ENCODE measurements at regions not wholly inside any gene's neighbourhood (a gene's known extent, or its start where the extent isn't known, plus 50 kb on each side); places are given as distances from the start of the nearest gene placed in this dataset.

DNA sequence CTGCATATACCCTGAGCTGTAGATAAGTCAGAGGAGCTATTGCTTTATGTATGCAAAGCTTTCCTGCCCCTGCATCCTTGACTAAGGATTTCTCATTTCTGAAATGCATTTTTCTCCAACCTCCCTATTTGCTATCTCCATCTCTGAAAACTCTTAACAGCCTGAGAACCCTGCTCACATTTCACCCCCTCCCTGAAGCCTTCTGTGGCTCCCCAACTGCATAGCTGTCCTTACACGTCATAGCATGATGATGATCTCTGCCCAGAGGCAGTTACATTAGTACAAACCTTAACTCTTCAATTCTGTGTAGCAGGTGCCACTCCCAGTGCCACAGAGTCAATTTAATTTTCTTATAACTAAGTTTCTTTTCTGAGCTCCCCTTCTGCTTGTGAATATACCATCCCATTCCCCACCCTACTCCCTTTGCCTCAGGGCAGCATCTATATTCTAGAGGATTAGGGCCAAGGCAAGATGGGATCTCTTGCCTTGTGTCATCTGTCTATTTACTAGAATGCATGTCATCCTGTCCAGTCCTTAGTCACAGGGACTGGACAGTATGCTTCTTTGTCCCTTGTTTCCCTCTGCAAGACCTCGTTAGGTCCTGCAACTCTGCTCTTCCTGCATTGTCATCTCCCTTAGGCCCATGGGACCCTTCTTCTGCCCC lies 149.7 kb upstream of the SPRY4 start:
- no peak for DNase-seq (ENCODE audit: low spot score)

DNA sequence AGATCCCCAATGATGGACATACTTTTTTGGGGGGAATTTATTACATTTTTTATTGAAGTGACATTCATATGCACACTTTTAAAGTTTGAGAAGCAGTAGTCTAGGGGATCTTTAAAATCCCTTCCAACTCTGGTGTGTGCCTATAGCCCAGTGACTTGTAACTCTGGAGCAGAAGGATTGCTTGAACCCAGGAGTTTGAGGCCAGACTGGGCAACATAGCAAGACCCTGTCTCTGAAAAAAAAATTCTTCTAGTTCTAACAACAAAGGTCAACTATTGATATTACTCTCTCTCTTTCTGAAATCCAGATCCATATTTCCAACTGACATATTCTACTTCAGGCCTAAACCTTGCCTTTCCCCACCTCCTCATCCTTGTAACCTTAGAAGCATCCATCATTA lies 148.2 kb upstream of the SPRY4 start:
- no peak for DNase-seq (ENCODE audit: low spot score)

DNA sequence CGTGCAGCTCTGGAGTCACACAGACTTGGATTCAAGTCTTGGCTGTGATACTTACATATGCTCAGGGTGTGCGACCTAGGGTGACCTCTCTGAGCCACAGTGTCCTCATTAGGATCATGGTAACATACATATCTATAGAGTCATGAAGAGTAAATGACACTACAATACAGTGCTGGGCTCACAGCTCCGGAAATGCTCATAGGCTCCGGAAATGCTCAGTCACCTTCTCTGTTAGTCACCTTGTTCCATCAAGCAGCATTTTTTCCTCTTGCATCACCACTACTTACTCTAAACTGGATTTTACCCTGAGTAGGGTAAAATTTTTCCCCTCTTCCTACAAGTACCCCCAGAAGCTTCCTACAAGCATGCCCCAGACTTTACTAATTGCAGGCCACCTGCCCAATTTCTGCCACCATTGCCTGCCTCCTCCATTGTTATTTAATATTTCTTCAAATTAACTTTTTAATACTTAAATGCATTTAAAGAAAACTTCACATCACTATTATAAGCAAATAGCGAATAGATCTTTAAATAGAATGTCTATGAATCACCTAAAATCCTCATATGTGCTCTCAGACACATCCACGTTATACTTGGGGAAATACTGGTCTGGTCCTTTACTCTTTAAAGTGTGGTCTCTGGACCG lies 147.6 kb upstream of the SPRY4 start:
- DNase-seq (ENCODE audit: low spot score) = no peak

DNA sequence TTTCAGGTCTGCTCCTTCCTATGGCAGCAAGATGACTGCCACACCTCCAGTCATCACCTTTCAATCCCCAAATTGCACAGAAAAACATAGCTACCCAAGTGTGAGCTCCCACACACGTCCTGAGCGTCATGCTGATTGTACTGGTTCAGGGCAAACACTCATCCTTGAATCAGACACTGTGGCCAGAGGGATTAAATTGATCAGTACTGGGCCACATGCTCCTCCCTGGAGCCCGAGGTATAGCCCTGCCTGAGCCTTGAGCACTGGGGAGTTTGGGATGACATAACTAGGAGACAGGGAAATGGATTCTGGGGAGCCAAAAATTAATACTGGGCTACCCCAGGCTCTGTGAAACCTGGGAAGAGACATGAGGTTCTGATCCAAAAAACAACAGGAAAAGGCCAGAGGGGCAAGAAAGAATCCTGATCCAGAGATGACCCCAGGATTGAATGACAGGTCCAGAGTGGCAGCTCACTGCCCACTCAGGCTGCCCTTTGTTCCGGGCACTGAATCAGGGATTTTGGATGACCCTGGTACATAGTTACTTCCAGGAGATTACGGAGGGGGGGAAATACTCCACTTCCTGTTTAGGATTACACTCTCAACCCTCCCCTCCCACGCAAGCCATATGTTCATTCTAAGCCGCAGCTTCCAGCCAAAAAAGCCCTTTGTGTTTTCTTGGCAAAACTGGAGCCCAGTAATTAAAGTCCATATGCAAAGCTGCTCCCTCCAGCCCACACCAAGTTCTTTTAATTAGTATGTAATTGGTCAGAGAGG lies 141.6 kb upstream of the SPRY4 start:
- no peak for DNase-seq (ENCODE audit: low spot score)

- DNase-seq (ENCODE audit: low spot score) = no peak
Observed at GRCh38 chr5:142465476-142465875, 140.7 kb upstream of the SPRY4 start.

- DNase-seq (ENCODE audit: low spot score) = no peak
Observed at GRCh38 chr5:142463904-142464303, 139.1 kb upstream of the SPRY4 start.

DNA sequence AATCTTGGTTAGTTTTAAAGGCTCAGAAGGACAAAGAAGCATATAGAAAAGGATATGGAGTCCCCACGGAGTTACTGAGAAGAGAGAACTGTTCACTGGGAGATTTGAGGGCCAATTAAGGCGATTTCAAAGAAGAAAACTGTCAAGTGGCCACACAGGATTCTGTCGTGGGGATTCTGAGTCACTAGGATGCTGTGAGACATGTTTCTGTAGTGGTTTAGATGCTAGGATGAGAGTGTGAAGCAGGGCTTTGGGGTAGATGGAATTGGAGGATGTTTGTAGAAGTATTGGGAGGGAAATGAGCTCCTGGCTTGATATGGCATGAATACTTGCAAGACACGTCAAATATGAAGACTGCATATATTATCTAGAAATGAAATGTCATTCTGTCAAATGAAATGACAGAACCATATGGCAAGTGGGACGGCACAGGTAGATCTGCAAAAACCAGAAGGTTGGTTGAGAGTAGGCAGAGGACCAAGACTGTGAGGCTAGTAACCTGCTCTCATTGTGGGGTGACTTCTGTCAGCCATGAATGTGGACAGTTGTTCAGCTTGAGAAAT lies 136.3 kb upstream of the SPRY4 start:
- no peak for DNase-seq (ENCODE audit: low spot score)

DNA sequence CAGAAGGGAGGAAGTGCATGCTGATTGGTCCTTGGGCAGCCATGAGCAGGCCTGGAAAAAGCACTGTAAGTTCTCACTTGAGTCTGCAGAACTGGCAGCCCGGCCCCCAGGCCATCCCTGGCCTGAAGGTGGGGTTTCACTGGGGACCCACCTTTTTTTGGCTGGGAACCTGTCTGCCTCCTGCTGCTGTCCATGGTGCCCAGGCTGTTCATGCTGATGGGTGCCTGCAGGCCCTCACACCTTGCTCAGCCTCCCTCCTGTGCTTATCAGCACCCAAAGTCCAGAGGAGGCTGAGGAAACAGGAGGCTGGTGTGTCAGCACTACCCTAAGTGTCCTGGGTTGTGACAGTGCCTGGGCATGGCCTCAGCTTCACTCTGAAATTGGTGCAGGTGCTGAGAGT lies 134.4 kb upstream of the SPRY4 start:
- no peak for DNase-seq (ENCODE audit: low spot score)

DNA sequence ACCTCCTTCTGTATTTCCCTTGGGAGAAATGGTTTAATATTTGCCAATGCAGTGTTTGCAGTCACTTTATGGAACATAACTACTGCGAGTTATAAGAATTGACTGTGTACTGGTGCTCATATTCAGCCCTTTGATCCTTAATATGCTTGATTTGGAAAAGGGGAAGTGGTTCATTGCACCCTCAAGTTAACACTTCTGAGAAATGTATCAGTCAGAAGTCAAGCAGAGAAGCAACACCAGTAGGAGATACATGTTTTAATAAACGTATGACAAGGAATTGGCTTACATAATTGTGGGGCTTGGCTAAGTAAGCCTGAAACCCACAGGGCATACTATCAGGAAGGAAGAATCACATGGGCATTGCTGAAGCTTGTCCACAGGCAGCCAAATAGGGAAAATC lies 131.0 kb upstream of the SPRY4 start:
- no peak for DNase-seq (ENCODE audit: low spot score)

DNA sequence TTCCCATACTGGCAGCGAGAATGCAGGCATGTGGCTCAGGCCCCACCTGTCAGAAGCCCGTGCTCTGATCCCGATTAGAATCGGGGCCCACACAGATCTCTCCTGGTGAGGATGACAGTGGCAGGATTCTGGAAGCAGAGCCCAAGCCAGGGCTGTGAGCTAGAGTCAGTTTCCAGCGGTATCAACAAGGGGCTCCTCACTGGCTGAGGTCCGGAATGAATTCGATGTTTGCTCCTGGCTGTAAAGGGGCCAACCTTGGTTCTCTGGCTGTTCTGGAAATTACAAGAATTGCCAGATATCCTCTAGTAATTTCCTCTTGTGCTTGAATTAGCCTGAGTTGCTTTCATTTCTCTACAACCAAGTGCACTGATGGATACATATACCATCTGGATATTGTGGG lies 129.1 kb upstream of the SPRY4 start:
- DNase-seq (ENCODE audit: low spot score) = no peak

- no peak for DNase-seq (ENCODE audit: low spot score)
Observed at GRCh38 chr5:142450419-142450818, 125.6 kb upstream of the SPRY4 start.

- no peak for DNase-seq (ENCODE audit: low spot score)
Observed at GRCh38 chr5:142447887-142448286, 123.1 kb upstream of the SPRY4 start.

GRCh38 chr5:142446960-142447279 lies 122.1 kb upstream of the SPRY4 start:
- DNase-seq (ENCODE audit: low spot score) = no peak

- DNase-seq (ENCODE audit: low spot score) = no peak
Observed at GRCh38 chr5:142446131-142446959, 121.5 kb upstream of the SPRY4 start.

- DNase-seq (ENCODE audit: low spot score) = no peak
Observed at GRCh38 chr5:142445266-142445665, 120.4 kb upstream of the SPRY4 start.

DNA sequence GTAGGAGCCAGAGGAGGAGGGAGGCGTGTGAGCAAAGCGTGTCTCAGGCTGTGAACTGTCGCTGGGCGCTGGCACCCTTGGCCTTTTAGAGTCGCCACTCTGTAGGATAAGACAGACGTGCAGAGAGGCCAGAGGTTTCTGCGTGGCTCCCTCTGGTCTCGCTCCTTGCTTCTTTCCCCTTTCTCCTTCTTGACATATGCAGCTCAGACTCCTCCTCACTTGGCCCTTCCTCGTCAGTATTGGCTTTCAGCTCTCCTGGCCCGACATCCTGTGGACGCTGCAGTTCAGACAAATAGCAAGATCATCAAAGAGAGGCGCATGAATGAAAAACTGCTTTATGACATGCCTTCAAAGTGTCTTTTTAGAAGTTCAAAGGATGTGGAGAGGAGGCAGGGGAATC lies 116.8 kb upstream of the SPRY4 start:
- DNase-seq (ENCODE audit: low spot score) = no peak

DNA sequence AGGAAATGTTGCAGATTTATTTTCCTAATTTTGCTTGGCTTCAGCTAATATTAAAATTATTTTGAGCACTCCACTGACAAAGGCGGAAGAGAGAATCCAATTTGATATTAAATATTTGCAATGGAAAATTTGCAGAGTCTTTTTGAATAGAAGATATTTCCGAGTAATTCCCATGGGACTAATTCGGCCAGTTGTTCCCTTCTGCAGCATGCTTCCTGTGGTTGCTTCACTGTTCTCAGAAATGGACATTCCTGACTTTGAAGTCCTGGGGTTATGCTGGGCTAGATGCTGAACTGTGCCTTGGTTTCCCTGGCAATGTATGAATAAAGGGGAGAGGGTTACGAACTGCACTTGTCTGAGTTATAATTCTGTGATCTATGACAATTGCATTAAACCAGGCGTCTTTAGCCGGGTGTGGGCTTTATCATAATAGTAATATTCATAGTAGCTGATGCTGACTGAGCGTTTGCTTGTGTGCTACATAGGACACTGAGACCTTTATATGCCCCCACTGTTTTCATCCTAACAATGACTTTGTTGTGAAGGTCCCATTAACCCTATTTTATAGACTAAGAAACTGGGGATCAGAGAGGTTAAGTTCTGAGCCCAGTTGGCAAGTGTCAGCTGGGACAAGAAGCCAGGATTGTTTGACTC lies 114.5 kb upstream of the SPRY4 start:
- no peak for DNase-seq (ENCODE audit: low spot score)

DNA sequence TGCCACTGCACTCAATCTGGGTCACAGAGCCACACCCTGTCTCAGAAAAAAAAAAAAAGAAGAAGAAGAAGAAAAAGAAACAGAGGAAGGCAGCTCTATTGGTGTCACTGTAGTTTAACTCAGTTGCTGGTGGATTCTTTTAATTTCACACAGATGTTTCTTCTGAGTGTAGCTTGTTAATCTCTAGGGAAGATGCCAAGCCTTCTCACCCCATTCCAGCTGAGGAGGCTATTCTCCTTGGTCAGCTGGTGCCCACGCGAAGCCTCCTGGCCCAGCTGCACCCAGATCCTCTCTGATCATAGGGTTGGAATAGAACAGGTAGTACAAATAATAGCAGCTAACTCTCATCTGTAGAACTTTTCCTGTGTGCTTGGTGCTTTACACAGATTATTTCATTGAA lies 113.8 kb upstream of the SPRY4 start:
- DNase-seq (ENCODE audit: low spot score) = no peak

DNA sequence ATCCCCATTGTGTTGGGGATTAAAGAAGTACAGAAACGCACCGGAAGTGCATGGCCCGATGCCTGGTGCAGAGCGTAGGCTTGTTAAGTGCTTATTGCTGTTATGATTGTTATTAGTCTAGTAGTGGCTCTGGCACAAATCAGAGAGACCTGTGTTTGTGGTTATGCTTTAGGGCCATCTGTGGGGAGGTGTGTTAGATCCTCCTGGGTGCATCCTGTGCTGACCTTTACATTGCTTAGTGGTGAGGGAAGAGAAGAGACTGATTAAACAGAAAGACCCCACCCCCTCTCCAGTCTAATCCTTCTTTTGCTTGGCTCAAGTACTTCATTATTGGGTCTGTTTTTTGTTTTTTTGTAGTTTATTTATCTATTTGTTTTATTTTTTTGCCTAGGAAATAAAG lies 112.7 kb upstream of the SPRY4 start:
- DNase-seq (ENCODE audit: low spot score) = no peak

DNA sequence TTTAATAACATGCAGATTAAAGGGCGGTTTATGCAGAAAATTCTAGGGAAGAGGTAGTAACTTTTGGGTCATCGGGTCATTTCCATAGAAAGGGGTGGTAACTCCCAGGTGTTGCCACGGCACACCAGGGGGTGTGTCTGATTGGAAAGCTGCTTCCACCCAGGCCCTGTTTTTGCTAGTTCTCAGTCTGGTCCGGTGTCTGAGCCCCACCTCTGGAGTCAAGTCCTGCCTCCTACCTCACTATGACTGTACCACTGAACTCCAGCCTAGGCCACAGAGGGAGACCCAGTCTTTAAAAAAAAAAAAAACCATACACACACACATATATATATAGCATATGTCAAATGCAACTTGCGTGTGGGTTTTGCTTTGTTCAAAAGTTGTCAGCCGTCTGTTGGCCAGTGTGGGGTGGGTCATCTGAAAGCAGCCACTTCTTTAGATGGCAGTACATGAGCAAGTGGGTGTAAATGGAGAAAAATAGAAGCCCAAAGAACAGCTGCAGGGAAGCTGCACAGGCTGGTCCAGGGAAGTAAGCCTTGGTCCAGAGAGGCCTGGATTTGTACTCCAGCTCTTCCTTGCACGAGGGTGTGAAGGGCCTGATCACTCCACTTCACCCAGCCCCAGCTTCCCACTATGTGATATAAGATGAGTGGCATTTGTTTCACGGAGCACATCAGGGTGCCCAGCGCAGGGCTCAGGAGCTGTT lies 110.7 kb upstream of the SPRY4 start:
- no peak for DNase-seq (ENCODE audit: low spot score)

DNA sequence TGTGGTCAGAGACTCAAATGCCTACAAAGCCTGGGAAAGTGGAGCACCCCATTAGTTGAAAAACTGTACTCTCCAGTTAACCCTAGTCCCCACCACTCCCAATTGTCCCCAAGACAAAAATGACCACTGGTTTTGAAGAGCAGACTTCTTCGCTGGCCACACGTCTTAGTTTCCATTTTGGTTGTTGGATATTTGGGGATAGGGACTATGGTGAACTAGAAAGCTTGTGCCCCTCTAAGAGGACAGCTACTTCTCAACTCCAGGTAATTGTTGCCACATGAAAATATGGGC lies 109.4 kb upstream of the SPRY4 start:
- no peak for DNase-seq (ENCODE audit: low spot score)

Data from iPS-NIHi11 (cell line).